HG03066 (cell line): ENCODE measurements at regions not wholly inside any gene's neighbourhood (a gene's known extent, or its start where the extent isn't known, plus 50 kb on each side); places are given as distances from the start of the nearest gene placed in this dataset.

Experiments used
- ATAC-seq: cut with Tn5 transposase; IDR thresholded peaks from one replicate; pipeline ENCODE4 v1.9.1; 2021; ENCODE audit warnings: low read depth; ENCODE audit not compliant: unreplicated experiment

DNA sequence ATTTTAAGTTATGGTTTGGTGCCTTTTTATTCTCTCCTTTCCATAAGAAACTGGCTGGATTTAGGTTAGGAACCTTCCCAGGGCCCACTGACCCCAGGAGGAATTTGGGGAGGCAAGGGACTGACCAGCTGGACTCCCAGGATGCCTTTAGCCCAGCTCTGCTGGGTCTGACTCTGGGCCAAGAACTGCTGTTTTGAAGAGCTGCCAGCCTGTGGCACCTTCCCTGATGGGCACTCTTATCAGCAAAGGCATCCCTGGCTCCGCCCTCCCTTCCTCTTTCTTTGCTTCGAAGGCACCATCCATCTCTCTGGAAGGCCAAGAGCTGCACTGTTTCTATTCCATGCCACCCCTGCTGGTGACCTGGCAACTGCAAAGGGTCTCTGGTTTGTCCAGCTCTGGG is 174.7 kb downstream of the POU4F1 start:
- ATAC-seq, result no peak

DNA sequence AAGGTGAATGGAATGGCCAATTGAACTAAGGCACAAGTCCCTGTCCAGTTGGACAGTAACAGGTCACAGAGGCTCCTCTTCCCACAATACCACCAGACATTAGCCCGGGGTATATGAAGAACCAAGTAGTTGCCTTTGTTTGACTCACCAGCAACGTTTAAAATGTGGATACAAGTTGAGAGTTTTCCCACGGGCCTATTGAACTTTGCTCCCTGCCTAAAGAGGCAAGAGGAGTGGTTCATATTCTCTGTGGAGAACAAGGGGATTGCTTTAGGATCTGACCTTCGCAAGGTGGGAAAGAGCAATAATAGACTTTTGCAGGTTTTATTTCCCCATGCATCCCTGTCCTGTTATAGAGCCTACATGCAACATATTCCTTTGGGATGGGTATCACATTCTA is 177.2 kb downstream of the POU4F1 start:
- no peak for ATAC-seq

DNA sequence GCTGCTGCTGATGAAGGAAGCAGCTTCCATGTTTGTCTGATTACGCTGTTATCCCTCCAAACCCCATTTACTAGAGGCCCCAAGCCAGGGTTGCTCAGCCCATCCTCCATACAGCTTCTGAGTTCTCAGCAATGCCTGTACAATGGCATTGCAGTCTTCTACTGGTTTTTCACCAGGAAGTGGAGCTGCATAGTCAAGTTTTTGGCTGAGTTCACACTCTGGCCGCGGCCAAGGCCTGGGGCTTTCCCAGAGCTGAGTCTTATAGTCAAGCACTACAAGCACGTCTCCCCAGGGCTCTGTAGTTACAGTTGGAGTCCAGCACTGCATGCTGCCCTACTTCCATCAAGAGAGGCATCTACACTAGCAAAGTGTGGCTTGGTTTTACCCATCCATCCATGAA is 182.5 kb downstream of the POU4F1 start:
- ATAC-seq, result peak; percentile 87

DNA sequence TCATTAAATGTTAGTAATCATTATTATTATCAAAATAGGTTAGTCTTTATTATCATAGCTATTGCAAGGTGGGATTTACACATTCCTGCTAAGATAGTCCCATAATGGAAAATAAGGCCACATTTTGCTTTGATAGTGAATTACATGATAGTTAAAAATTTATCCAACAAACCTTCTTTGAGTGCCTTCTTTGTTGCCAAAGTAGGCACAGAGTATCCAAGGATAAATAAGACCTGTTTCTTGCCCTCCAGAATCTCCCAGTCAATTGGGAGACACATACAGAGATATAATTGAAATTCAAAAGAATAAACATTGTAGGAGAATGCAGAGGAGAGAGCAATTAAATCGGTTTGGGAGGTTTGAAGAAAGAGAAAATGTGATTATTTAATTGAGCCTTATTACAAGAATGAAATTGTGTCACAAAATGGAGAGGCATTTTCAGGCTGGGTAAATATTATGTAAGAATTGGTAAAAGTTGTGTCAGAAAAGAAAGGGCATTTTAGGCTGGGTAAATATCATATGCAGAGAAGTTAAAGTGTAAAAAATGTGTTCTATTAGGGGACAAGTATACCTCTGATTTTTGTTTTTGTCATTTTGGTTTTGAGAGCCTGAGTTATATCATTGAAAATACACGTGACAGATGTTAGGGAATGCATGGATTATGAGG is 189.3 kb downstream of the POU4F1 start:
- ATAC-seq, result no peak

DNA sequence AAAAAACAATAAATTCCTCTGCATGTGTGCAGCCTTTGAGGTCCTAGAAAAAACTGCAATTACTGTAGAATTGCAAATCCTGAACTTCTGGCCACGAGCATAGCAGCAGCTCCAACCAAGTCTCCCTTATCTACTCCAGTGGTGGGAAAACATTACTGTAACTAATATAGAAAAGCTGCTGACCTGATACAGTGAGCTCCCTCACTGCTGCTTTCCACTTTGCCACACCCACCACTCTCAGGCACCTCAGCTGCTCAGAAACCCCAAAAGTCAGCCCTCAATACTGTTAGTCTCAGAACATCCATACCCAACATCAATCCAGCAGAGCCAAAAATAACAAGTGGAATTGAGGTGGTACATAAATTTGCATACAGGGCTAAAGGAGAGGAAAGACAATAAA is 192.5 kb downstream of the POU4F1 start:
- no peak for ATAC-seq

DNA sequence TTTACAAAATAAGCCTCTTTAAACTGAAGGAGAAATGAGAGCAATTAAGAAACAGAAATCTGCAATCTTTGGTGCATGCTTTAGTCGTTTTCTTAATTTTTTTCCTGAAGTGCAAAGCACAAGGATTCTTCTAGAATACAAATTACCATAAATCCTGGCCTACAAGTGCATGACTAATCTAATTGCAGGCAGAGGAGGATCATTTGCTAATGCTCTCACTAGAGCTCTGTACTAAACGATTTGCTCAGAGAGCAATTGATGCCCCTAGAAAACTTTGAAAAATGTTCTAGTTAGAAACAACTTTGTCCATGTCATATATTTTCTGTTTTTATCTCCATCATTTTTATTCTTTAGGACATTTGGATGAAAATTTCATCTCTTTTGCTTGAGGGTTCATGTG is 193.2 kb downstream of the POU4F1 start:
- ATAC-seq, result no peak

DNA sequence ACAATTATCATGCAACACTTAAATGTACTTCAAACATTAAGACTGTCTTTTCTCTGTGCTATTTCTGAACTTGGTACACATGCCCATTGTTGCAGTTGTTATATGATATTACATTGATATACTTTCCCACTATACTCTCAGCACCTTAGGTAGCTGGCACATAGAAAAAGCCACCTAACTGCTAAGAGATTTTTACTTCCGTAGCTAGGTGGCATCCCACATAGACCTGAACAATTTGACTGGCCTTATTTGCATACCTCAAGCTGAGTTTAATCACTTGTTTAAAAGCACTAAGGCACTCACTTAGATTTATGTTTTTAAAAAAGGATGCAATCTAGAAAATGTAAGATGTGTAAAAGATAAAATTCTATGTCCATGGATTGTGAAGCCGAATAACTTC is 194.2 kb downstream of the POU4F1 start:
- no peak for ATAC-seq

DNA sequence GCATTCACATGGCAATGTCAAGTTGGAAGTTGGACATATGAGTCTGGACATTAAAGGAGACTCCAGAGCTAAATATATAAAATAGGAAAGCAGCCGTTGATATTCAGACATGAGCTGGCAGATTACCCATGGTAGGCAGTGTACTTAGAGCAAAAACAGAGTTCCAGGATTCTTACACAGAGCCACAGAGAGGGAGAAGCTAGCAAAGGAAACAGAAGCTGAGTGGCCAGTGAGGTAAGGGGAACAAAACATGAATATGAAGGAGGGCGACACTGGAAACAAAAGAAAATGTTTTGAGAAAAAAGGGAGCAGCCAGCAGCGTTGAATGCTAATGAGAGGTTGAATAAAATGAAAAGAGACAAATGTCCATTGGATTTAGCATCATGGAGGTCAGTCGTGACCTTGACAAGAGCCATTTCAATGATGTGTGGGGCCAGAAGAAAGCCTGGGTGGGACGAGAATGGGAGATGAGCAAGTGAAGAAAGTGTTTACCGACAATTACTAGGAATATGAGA is 198.4 kb downstream of the POU4F1 start:
- ATAC-seq, result no peak

DNA sequence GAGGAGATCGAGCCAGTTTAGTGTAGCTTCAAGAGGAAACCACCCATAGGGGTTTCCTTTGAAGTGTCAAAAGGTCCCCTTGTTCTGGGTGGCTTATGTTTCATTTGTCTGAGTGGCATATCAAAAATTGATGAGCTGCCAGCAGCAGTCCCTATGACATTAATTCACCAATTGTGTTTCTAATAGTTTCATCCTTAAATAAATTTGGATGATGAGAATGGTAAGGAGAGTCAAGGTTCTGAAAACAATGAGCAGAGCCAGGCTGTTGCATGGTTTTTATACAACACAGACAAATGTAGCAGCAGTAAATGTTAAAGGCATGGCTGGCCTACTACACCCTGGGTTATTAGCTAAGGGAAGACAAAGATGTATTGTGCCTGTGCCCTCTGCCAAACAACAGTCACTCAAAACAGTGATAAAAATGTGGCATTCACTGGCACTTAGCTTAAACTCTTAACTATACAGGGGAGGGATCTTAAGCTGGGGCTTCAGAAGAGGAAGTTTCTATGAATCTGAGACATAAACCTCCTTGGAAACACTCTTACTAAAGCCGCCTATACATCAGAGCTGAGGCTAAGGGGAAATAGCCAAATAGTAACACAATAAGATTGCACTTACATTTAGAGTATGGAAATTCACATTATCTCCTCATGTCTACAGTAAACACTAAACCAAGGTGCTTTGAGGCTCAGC is 200.5 kb downstream of the POU4F1 start:
- ATAC-seq, result no peak

DNA sequence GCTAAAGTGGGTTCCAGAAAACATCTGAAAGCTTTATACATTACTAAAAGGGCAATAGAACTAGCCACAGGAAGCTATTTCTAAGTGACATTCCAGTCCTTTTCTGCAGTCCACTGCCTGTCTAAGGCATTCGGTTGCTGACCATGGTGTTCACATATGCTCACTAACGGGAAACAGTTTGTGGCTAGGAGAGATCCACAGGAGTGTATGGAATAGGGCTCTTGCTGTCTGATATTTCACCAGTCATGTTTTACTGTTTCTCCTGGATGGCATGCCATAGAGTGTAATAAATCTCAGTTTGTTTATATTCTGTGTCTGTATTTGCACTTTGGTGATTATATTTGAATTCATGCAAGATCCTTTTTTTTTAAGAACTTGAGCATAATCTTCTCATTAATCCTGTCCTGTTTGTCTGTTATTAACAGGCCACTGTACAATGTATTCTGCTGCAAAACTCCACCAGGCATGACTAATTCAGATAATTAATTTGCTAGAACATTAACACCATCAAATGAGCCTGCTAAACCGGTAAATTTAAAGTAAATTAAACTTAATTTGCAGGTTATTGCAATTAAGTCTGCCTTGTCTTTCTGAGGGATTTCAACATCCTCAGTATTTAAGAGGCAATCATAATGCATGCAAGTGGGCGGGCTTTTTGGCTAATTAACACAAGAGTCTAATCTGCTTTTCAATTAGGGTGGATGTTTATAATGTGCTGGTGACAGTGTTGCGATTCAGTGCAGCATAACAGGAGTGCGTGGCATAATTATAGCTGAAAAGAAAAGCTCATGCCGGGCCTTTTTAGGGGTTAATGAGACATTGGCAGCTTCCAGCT is 201.3 kb downstream of the POU4F1 start:
- no peak for ATAC-seq

DNA sequence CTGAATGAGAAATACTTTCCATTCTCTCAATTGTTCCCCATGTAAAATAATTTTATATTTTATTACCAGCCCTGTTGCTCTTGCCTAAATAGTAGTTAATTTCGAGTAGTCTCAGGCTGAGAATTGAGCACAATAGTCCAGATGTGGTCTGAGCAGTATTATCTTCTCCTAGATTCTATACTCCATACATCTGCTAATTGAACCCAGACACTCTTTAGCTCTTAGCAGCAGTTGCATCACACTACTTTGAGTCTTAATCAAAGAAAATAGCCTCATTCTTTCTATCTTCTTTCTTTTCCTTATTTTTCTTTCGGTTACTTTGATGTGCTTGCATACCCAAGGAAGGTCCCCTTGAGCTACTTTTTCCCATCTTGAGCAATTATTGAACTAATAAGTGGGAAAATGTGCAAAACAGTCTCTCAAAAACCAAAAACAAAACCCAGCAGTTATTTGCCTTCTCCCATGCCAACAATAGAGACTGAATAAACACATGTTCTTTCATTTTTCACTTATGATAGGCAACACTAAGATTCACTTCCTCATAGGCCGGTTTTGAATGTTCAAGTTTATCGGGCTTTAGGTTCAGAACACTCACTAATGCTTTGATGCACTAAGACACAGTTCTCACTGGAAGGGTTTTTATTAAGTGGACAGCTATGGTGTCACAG is 204.5 kb downstream of the POU4F1 start:
- ATAC-seq, result peak; percentile 98

DNA sequence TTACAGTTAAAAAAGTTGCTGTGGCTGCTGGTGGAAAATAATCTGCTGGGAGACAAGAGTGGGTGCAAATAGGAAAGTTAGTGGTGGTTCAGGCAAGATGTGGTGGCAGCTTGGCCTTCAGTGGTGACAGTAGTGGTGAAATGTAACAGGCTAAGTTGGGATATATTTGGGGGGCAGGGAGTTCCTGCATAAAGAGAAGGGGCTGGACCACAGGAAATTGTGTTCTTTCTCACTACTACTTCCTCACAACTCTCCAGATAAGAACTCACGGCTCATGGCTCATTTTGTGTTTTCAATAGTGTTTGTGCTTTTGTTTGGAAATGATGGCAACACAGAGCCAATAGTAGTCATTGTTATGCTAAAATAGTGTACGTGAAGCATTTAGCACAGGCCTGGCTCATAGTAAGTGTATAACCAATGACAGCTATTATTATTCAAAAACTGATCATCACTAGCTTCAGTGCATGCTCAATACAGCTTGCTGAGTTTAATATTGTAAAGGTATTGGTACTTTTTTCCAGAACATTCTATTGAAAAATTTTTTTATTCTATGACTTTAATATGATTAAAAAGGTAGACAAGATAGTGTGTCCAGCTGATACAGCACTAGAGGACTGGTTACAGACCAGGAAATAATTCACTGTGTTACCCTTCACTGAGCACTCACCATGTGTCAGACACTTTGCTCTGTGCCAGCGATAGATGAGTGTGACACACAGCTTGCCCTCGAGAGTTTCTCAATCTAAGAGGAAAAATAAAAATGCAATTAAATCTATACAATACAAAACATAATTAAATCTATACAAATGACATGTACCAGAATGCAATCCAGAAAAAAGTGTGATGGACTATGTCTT is 209.8 kb downstream of the POU4F1 start:
- no peak for ATAC-seq

DNA sequence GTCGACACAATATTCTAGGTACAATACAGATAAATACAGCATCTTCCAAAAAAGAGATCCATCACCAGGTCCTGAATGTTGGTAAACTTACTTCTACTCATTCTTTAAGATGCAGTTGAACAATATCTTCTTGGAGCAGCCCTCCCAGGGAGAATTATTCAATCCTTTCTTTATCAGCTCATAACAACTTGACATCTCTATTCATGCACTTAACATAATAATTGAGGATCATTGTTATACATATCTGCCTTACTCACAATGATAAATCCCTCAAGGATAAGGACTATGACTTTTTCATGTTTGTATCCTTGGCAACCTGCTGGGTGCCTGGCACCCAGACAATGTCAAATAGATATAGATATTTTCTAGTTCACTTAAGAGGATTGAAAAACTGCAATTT is 219.5 kb downstream of the POU4F1 start:
- no peak for ATAC-seq

DNA sequence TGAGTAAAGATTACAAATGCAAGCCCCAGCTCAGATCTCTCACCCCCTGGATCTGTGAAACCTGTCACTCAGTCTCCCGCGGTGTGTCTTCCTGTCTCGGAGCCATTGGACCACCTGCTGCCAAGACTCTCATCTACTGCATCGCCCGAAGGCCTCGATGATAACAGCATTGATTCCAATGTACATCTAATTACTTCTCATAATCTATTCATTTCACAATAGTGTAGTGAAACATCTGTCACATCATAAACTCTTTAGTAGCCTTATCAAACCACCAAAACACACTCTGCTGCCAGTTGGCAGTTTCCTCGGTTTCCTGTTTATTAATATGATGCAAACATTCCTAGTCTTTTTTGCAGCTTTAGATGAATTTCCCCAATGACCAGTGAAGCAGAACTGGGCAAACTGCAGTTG is 220.3 kb downstream of the POU4F1 start:
- no peak for ATAC-seq

DNA sequence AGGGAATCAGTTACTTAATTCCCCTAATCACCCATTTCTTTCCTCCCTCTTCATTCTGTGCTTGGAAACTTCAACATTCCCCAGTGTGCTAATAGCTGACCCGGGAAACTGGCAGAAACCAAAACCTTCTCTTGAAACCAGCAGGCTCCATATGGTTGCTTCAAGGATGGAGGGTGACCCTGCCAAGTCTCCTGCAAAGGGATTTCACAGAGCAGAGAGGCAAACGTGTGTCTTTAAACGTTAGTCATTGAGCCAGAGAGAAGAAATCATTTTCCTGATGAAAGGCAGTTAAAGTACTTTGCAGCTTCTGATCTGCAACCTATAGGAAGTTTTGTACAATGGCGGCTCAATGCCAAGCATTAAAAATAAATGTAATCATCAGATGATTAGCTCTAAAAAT is 220.9 kb downstream of the POU4F1 start:
- no peak for ATAC-seq

DNA sequence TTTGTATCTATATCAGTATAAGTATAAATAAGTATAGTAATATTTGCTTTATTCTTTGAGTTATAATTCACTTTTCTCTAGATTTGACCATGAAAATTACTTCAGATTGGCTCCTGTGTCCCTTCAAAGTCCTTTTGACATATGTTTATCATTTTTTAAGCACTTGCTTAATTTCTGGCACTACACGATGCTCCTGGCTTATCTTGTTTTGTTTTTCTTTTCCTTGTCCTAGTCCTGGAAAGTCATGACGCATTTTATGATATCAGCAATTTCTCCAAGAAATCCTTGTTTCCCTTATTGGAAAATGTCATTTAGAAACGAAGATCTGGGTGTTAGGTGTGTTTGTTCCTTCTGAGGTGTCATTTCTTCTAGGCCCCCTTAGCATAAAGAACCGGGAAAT is 226.5 kb downstream of the POU4F1 start:
- no peak for ATAC-seq

DNA sequence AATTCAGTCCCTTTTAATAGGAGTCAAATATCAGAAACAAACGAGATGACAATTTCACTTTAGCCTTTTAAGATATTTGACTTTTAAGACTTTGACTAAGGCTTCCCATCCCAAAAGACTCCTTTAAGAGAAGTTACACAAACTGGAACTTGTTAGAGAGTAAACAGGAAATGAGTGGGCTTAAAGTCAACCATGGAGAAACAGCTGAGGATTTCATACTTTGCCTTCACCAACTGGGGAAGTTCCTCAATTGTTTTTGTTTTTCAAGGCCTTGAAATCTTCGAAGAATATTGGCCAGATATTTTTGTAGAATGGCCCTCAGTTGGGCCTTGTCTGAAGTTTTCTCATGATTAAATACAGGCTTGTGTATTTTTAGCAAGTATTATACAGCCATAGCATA is 227.3 kb downstream of the POU4F1 start:
- no peak for ATAC-seq

DNA sequence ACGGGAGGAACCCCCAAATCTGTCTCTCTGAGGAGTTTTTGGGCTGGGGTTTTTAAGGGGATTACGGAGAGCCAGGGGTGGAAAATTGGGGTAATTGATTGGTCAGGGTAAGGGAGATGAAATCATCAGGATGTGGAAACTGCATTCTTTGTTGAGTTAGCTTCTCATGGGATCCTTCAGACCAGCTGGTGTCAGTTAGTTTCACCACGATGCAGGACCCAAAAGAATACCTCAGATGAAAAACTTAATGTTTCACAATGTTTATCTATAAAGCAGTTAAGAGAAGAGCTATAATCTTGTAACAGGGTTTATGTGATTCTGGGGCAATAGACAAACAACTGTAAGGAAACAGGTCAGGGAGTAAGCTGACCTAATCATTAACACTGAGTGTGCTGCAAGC is 230.8 kb downstream of the POU4F1 start:
- ATAC-seq, result no peak

DNA sequence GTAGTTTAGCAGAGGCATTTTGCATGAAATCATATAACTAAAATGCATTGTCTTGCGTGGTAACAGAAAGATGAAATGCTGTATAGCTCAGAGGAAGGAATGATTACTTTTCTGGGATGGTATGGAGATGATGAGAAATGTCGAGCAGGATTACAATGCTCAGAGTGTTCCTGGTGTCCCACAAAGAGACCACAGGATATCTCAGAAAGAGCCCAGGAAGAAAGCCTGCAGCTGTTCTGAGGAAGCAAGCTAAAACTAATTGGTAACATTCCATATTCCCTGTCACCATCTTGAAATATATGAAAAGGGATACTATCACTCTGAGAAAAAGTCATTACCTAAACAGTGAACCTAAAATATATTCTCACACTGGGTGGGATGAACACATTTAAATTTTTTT is 233.1 kb downstream of the POU4F1 start:
- ATAC-seq, result no peak

DNA sequence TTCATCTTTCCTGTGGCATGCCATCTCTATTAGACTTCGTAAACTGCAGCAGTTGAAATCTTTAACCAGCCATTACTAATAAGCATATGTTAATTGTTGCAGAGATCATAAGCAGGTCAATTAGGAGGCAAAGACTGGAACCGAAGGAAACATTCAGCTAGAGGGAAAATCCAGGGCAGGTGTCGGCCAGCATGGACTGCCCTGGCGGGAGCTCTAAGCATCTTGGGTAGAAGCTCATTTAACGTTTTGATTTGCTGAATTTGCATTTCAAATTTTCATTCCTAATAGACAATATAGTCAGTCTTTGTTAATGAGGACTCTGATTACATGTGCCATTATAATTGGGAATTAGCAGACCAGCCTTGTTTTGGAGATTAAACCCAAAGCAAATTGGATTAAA is 238.6 kb downstream of the POU4F1 start:
- ATAC-seq, result no peak
